Mucosa of rectum (tissue), 2 donors: ENCODE measurements at regions not wholly inside any gene's neighbourhood (a gene's known extent, or its start where the extent isn't known, plus 50 kb on each side); places are given as distances from the start of the nearest gene placed in this dataset.
"Not testable (repeated sequence)": the region's sequence is repeated elsewhere in the genome, so short reads cannot be mapped to it uniquely, and the experiment has no call there.

Experiments
- H3K27ac ChIP-seq, 2 donors: one replicate each; pipeline ENCODE4 v1.7.0; 2013; ENCODE audit warnings: inconsistent platforms in 2 of 2, low read depth in 2 of 2, low read length in 2 of 2
- H3K27me3 ChIP-seq, 2 donors: one replicate each; pipeline ENCODE4 v1.7.0; 2013; ENCODE audit warnings: low read length in 2 of 2; ENCODE audit not compliant: control insufficient read depth in 2 of 2, insufficient read depth in 2 of 2
- H3K36me3 ChIP-seq, 2 donors: one replicate each; pipeline ENCODE4 v1.7.0; 2013; ENCODE audit warnings: low read length in 2 of 2; ENCODE audit not compliant: control insufficient read depth in 2 of 2, insufficient read depth in 2 of 2
- H3K4me1 ChIP-seq, 2 donors: one replicate each; pipeline ENCODE4 v1.7.0; 2013; ENCODE audit warnings: low read length in 2 of 2, mild to moderate bottlenecking in 1 of 2; ENCODE audit not compliant: control insufficient read depth in 2 of 2, insufficient read depth in 2 of 2
- H3K4me3 ChIP-seq, 2 donors: one replicate each; pipeline ENCODE4 v1.7.0; 2013; ENCODE audit warnings: low read length in 2 of 2
- H3K9ac ChIP-seq, 2 donors: one replicate each; pipeline ENCODE4 v1.7.0; 2013; ENCODE audit warnings: low read length in 2 of 2, low read depth in 1 of 2, mild to moderate bottlenecking in 1 of 2
- H3K9me3 ChIP-seq, 2 donors: one replicate each; pipeline ENCODE4 v1.7.0; 2013; ENCODE audit warnings: low read length in 2 of 2; ENCODE audit not compliant: control insufficient read depth in 2 of 2
- donor health status: healthy.
- donor health status: Normal muscosa, but diverticular disease.

GRCh38 chr21:28472543-28472942 is 520.1 kb downstream of the LTN1 start:
- not testable (repeated sequence) for H3K36me3 ChIP-seq, H3K4me1 ChIP-seq, H3K9ac ChIP-seq, H3K9me3 ChIP-seq, H3K27ac ChIP-seq, H3K27me3 ChIP-seq, H3K4me3 ChIP-seq

- Histone ChIP-seq H3K9ac (no peak overlapping the region), H3K4me3 (no peak overlapping the region), H3K36me3 (no peaks in the 10 kb centered on the region), H3K27me3 (no peaks in the 10 kb centered on the region), H3K27ac (no peak overlapping the region), H3K9me3 (no peaks in the 10 kb centered on the region), H3K4me1 (no peaks in the 10 kb centered on the region)
These were observed 527.7 kb downstream of the LTN1 start for GRCh38 chr21:28464988-28465387.

GRCh38 chr21:28464095-28464494 is 528.6 kb downstream of the LTN1 start:
- H3K27me3 ChIP-seq: no peaks in the 10 kb centered on the region
- no peak overlapping the region for H3K4me3 ChIP-seq
- H3K27ac ChIP-seq: no peak overlapping the region
- no peaks in the 10 kb centered on the region for H3K4me1 ChIP-seq
- no peaks in the 10 kb centered on the region for H3K9me3 ChIP-seq
- no peaks in the 10 kb centered on the region for H3K36me3 ChIP-seq
- no peak overlapping the region for H3K9ac ChIP-seq

DNA sequence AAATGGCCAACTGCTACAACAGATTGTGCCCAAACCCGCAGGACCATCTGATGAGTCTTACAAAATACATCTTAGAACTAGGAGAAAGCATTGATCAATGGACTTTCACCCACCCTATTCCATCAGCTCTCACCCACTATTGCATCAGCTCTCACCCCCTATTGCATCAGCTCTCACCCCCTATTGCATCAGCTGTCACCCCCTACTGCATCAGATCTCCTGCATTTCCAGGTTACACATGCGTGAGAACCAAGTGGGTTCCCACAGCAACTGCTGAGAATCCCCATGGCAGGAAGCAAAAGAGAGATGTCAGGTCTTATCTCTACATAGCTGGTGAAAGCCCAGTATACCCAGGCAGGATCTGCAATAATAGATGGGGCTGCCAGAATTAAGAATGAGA is 533.5 kb downstream of the LTN1 start:
- no peaks in the 10 kb centered on the region for H3K27me3 ChIP-seq

DNA sequence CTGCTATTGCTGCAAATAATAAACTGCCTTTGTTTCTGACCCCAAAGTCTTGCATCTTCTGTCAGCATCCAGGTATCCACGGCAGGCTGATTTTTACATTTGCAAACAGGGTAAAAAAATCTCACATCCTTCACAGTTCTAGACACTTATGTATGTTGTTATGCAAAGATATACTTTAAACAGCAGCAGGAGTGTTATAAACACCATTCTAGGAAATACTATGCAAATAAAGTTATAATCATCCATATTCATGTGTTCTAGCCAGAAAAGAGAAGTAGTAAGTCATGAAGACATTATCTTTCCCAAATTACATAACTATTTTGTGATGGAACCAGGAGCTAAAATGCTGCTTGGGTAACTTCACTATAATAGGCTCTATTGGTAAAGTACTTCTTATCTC is 534.2 kb downstream of the LTN1 start:
- Histone ChIP-seq H3K36me3 (no peaks in the 10 kb centered on the region), H3K9me3 (no peaks in the 10 kb centered on the region), H3K27me3 (no peaks in the 10 kb centered on the region), H3K4me1 (no peaks in the 10 kb centered on the region), H3K4me3 (no peak overlapping the region), H3K9ac (no peak overlapping the region), H3K27ac (no peak overlapping the region)

More for the DNA sequence above, 533.5 kb downstream of the LTN1 start:
- no peak overlapping the region for H3K27ac ChIP-seq
- no peak overlapping the region for H3K4me3 ChIP-seq
- H3K9me3 ChIP-seq: no peaks in the 10 kb centered on the region
- no peaks in the 10 kb centered on the region for H3K4me1 ChIP-seq
- H3K9ac ChIP-seq: no peak overlapping the region
- H3K36me3 ChIP-seq: no peaks in the 10 kb centered on the region

- H3K27me3 ChIP-seq: no peaks in the 10 kb centered on the region
- H3K36me3 ChIP-seq: no peaks in the 10 kb centered on the region
- no peaks in the 10 kb centered on the region for H3K4me1 ChIP-seq
- H3K9me3 ChIP-seq: no peaks in the 10 kb centered on the region
- no peak overlapping the region for H3K9ac ChIP-seq
- no peak overlapping the region for H3K27ac ChIP-seq
- H3K4me3 ChIP-seq: no peak overlapping the region
These were observed 537.5 kb downstream of the LTN1 start for GRCh38 chr21:28455253-28455600.

DNA sequence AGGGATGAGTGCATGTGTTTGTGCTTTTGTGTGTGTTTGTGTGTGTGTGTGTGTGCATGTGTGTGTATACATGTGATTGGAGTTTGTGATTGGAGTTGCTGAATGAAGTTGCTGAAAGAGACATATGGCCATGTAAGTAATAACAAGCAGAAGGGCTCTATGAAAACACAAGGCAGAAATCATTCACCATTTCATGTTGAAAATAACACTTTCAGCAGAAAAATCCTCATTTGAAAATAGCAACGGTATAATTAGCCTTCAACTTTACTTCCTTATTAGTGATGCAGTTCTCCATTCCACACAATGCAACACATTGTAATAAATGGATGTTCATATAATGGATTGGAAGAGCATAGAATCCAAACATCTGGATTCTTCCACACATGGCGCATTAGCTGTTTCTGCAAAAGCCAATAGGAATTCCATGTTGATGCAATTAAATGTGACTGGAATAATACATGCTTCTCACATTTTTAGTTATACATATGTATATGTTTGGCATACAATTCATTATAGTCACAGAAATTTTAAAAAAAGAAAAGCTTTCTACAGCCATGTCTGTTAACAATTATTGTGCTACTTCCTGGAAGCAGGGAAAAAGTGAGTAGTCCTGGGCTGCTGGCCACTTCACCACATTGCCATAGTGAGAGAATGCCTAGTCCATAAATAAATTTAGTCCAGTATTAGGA is 538.0 kb downstream of the LTN1 start:
- Histone ChIP-seq H3K36me3 (no peaks in the 10 kb centered on the region), H3K9ac (no peak overlapping the region), H3K4me3 (no peak overlapping the region), H3K27me3 (no peaks in the 10 kb centered on the region), H3K4me1 (no peaks in the 10 kb centered on the region), H3K9me3 (no peaks in the 10 kb centered on the region), H3K27ac (no peak overlapping the region)

DNA sequence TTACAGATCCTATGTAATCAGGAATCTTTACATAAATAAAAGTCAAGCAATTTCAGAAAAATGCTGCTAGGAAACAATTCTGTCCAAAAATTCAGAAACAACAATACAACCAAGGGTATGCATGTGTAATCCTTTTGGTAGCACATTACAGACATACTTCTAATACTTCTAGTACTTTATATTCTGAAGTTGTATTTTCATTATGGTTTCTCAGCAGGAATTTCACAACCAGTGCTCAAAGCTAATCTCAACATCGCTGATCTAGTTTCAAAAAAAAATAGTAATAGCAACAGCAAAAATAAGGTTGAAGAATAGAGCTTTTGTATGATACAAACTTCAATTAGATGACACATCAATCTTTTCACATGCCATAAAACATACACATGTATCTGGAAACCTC is 545.2 kb downstream of the LTN1 start:
- no peaks in the 10 kb centered on the region for H3K27me3 ChIP-seq
- H3K4me3 ChIP-seq: no peak overlapping the region
- H3K27ac ChIP-seq: no peak overlapping the region
- no peak overlapping the region for H3K9ac ChIP-seq
- no peaks in the 10 kb centered on the region for H3K36me3 ChIP-seq
- no peaks in the 10 kb centered on the region for H3K4me1 ChIP-seq
- no peaks in the 10 kb centered on the region for H3K9me3 ChIP-seq

DNA sequence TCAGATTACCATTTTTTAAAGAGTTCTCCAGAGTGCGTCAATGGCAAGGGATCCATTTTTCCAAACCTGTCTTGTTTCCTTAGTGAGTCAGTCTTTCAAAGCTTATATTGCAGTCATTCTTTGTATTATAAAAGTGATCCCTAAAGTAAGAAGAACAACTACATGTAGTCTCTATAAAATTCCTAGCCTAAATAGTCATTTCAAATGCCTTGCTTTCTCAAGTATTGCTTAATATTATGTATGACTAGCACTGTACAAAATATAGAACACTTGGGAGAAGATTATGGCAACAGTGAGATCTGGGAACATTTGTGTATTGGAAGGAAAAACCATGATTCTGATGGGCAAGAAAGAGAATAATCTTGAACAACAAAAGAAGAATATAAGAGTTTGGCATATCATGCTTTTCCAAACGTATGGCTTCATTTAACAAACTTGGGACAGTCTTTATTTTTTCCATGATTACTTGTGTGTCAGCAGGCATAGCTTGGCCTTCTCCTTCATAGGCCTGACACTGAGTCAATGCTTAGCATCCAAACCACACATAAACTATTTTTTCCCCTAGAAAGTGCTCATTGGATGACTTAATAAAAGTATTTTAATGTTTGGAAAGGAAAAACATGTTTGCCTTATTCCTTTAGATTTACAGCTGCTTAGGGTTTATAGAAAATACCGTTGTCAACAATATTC is 547.4 kb downstream of the LTN1 start:
- no peaks in the 10 kb centered on the region for H3K4me1 ChIP-seq
- no peak overlapping the region for H3K4me3 ChIP-seq
- no peaks in the 10 kb centered on the region for H3K27me3 ChIP-seq
- H3K27ac ChIP-seq: no peak overlapping the region
- no peaks in the 10 kb centered on the region for H3K36me3 ChIP-seq
- H3K9ac ChIP-seq: no peak overlapping the region
- no peaks in the 10 kb centered on the region for H3K9me3 ChIP-seq

DNA sequence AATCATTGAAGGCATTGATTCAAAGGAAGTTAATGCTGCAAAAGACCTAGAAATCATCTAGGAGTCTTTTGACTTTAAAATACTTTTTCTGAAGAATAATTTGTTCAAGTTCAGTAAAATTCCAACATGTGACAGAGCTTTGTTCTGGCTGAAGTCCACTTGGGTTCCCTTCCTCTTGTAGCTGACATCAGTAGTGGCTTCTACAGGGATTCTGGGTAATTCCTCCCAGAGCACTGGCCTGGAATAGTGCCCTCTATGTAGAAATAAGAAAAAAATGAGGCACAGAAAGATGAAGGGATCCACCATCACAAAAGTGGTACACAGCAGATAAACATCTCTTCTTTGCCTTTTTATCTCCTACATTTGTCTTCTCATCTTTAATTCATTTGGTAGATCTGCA is 548.1 kb downstream of the LTN1 start:
- no peaks in the 10 kb centered on the region for H3K9me3 ChIP-seq
- H3K4me3 ChIP-seq: no peak overlapping the region
- no peak overlapping the region for H3K9ac ChIP-seq
- H3K36me3 ChIP-seq: no peaks in the 10 kb centered on the region
- no peaks in the 10 kb centered on the region for H3K27me3 ChIP-seq
- no peak overlapping the region for H3K27ac ChIP-seq
- no peaks in the 10 kb centered on the region for H3K4me1 ChIP-seq
